Left hindlimb (tissue), 1 donor: ENCODE measurements at regions not wholly inside any gene's neighbourhood (a gene's known extent, or its start where the extent isn't known, plus 50 kb on each side); places are given as distances from the start of the nearest gene placed in this dataset.
A peak's percentile ranks its signal among the peaks of the same experiment; 100 is the strongest.

Source experiments
- DNase-seq: peaks from one replicate; pipeline ENCODE4 v3.0.0-alpha.2; 2018

GRCh38 chr3:124250053-124250452 is 258.1 kb upstream of the ROPN1 start:
- peak; percentile 53 for DNase-seq

DNA sequence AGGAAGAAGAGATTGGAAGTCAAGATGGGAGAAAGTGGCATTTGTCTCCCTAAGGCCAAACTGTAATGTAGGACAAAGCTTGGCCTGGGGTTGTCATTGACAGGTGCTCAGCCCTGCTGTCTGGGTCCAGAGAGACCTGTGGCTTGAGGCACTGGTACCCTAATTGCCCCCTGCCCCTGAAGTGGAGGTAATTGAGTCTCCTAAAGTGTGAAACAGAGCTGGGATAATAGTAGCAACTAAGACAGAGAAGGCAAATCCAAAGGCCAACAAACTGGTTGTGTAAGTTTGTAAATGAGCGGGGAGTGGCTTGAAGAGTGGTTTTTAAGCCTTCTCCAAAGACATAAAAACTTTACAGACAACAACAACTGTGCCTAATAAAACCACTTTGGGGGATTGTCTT is 264.2 kb upstream of the ROPN1 start:
- DNase-seq: no peak

DNA sequence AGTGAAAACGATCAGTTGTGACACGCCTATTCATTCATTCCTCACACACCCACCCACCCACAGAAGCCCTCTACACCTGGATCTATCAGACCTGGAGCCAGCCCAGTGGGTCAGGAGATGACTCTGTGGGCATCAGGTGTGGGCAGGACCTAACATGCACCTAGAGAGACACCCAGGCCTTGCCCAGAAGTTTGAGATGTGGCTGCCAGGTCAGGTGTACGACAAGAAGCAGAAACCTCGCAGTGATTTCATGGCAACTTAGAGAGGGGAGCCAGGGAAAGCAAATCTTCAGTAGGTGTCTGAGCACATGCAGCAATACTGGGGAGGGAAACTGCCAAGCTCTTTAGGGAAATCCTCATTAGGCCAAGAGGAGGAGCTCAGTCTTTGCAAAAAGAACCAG is 264.7 kb upstream of the ROPN1 start:
- no peak for DNase-seq

DNA sequence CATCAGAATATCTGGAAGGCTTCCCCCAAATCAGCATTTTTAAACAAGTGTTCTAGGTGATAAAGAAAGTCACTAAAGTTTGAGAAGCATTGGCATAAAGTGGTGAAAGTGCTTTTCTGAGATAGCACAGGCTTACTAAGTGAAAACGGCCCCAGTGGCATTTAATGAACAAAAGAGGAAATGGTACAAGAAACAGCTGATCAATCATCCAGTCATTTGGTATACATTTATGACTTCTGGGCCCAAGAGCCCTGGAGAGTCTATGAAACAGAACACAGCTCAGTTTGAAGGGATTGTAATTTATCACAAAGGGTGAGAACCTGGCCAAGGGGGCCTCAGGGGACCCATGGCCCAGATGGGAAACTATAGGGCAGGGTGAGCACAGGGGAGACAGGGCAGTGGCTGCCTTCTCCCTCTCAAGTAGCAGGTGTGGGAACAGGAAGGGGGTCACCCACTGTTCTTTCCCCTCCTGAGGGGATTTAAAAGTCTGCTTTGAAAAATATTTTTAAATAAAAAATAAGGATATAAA is 265.5 kb upstream of the ROPN1 start:
- DNase-seq: no peak

GRCh38 chr3:124258057-124258500 is 266.2 kb upstream of the ROPN1 start:
- DNase-seq: no peak

GRCh38 chr3:124260206-124260915 is 268.4 kb upstream of the ROPN1 start:
- DNase-seq: no peak

DNA sequence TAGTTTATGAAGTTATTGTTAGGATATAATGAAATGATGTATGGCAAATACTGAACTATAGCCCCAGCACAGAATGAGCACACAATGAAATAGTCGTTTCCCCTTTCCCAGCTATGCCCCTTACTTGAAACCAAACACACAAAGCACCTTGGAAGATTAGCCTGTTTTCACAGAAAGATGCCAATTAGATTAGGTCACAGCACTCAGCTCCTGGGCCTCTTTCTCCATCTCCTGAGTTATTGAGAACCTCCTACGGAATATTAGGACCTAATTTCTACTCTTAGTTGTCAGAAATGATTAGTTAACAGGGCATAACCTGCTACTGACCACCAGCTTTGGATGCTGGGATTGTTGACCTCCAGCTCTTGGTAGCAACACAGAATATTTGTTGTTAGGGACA is 269.4 kb upstream of the ROPN1 start:
- no peak for DNase-seq

DNA sequence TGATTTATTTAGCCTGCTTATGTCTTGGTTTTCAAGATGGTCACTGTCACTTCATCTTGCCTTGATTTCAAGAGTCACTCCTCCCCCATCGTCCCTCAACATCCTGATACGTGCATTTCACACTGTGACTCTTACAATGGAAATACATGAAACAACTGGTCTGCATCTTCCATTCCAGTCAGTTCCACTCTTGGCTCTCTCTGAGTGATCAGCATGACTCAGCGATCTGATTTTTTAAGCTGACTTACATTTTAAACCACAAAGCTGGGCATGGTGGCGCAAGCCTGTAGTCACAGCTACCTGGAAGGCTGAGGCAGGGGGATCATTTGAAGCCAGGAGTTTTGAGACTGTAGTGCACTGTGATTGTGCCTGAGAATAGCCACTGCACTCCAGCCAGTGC is 271.2 kb upstream of the ROPN1 start:
- no peak for DNase-seq

DNA sequence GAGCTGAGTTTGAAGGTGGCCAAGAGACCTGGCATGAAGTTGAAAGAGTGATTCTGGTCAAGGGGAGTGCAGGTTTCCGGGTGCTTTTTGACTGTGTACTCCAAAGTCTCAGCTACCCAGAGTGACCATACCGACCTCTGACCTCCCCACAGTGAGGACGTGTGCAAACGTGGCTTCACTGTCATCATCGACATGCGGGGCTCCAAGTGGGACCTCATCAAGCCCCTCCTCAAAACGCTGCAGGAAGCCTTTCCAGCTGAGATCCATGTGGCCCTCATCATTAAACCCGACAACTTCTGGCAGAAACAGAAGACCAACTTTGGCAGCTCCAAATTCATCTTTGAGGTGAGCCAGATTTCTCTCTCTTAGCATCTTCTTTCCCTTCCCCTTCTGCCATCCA is 272.4 kb upstream of the ROPN1 start:
- DNase-seq: no peak

GRCh38 chr3:124266487-124266886 is 274.6 kb upstream of the ROPN1 start:
- no peak for DNase-seq

GRCh38 chr3:124267406-124267805 is 275.5 kb upstream of the ROPN1 start:
- no peak for DNase-seq

DNA sequence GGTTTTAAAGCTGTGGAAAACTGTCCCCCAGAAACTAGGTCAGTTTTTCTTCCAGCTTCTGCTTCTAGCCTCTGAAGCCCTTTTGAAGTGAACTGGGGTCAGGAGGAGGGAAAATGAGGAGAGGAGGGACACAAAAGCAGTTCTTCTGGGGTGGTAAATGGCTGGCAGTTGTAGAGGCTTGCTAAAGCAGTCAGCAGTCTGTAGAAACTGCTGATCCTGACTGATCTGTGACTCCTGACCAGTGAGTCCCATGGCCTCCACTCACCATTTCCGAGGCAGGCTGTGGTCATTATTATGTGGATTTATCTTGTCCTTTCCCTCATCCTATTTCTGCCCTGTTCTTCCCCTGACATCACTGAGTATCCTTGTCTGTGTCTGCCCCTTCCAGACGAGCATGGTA is 276.4 kb upstream of the ROPN1 start:
- DNase-seq: no peak

GRCh38 chr3:124269619-124270018 is 277.7 kb upstream of the ROPN1 start:
- no peak for DNase-seq

DNA sequence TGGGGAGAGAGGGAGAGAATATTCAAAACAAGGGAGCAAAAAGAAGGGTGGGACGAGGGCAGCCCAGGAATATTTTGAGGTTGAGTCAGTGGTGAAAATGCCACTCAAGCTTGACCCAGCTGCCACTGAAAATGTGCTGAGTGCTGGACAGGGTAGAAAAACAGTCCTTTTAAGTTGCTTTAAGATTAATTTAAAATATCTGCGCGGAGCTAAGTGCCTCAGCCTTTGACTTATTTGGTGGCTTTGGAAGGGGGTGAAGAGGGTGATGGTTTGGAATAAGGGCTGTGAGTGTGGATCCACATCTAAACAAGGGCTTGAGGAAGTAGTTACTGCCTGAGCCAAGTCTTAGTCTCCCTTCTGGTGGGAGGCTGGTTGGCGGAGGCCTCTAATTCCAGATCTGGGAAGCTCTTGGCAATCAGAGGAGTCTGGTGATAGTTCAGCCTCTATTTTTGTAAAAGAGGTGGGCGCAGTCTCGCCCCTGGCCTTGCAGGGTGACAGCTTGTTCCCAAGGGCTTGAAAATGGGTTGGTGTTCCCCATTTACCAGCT is 280.8 kb upstream of the ROPN1 start:
- DNase-seq: no peak

- DNase-seq: no peak
These were observed 281.7 kb upstream of the ROPN1 start for GRCh38 chr3:124273651-124274050.

DNA sequence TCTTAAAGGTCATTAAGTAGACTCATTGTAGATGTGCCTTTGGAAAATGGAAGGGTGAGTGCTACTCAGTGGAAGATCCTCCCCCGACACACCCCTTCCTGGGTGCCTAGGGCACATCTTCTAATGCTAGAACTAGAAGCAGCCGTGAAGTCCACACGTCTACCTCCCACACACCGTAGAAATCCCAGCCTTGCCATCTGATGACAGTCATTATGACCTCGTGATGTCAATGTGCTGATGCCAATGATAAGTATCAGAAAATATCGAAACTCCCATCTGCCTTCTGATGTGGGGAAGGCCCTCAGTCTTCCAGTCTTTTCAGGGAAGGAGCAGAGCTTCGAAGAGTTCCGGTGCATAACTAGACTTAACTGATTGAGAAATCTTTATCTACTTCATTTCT is 282.1 kb upstream of the ROPN1 start:
- no peak for DNase-seq

- no peak for DNase-seq
These were observed 283.5 kb upstream of the ROPN1 start for GRCh38 chr3:124275412-124275811.

DNA sequence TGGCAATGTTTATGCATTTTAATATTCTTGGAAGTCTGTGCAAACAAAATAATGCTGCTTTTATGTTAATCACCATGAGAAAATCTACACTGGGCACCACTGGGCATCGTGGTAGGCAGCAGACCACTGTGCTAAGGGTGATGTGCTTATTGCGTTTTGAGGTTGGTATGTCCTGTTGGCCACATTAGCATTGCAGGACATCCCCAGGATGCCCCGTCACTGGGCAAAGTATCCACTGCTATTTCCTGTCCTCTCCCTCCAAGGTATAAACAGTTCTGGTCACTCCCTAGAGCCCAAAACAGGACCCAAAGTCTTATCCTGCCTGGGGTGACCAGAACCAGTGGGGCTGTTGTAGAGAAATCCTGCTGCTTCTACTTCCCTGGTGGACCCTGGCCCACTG is 284.2 kb upstream of the ROPN1 start:
- DNase-seq: no peak

DNA sequence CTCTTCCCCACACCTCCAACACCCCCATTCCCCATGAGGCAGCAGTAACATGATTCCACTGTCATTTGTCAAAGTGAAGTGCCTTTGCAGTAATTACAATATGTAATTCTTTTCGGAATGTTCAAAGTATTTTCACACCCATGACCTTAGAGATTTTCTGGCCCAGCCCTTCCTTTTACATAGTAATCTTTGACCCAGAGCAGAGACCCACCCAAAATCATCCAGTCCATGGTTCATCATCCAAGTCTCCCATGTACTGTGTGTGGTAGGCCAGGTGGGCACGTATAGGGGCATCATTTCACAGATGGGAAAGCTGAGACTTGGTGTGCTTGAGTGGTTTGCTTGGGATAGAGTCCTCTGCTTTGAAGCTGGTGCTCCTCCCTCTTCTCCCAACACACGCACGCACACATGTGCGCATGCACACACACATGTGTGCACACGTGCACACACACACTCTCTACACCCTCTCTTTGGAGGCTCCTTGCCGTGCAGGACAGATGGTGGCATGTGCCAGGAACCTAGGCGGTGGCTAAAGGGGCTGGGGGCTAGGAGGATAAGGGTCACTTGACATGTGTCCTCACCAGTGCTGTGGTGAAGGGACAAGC is 284.7 kb upstream of the ROPN1 start:
- DNase-seq: no peak

DNA sequence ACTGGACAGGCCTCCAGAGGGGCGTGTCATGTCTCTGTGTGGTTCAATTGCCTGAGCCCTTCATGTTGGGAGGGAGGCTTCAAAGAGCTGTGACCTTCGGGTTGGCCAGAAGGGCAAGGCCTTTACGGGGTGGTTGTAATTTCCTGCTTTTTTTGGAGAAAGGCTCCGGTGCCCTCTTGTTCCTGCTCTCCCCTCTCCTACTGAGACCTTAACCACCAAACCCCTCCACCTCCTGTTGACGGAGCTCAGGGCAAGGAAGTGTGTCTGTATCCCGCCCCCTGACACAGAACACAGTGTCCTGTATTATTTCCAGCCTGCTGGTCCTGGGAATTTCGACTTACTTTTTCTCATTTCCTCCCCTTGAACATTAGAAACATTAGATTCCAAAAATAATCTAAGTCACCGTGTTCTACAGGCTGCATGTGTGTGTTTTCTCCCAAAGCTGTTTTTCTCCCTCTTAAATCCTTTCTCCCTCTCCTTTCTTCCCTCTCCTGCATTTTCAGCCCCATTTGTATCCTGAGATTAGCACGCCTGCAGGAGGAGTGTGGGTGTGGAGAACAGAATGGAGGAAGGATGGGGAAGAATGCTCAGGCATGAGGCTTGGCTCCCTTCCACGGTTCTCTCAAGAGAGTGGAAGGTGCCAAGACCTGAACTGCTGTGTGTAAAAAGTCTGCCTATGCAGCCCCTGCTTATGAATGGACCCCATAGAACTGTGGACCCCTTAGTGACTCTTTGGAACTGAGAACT is 285.4 kb upstream of the ROPN1 start:
- DNase-seq: peak; percentile 51

GRCh38 chr3:124281453-124282316 is 289.8 kb upstream of the ROPN1 start:
- no peak for DNase-seq
